ENCODE measurements at regions not wholly inside any gene's neighbourhood (a gene's known extent, or its start where the extent isn't known, plus 50 kb on each side); places are given as distances from the start of the nearest gene placed in this dataset.
A peak's percentile ranks its signal among the peaks of the same experiment; 100 is the strongest.

- peak; percentile 49 for DNase-seq
- intact Hi-C loops (cut with DNase I), result no loop called here
- no peak for ATAC-seq (ENCODE audit: poor library complexity)
Measured at GRCh38 chr22:27554106-27554811, 247.3 kb downstream of the MN1 start.

DNA sequence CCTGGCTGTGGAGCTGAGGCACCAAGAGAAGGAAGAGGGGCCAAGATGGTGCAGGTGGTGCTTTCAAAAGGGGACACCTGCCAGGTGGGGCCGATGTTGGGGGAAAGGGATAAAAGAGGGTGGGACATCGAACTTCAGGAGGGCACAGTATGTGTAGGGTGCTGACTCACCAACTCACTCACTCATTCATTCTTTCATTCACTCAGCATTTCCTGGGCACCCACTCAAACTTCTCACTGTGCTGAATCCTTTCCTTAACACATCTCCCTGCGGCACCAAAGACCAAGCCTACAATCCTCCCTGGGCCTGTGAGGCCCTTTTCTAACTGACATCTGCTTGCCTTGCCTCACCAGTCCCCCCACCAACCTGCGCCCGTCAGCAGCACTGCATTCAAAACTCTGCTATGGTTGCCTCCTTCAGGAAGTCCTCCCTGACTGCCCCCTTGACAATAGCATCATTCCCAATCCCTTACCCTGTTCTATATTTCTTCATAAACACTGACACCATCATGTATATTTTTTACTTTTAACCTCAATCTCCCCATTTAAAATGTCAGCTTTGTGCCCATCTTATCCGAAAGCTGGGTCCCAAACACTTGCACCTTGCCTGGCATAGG is 246.6 kb downstream of the MN1 start:
- DNase-seq (no peak), ATAC-seq (ENCODE audit: poor library complexity) (no peak)
- intact Hi-C loops (cut with DNase I), result no loop called here

- no peak for ATAC-seq (ENCODE audit: poor library complexity)
- intact Hi-C loops (cut with DNase I), result no loop called here
- no peak for DNase-seq
Measured at GRCh38 chr22:27556371-27556770, 245.2 kb downstream of the MN1 start.

- no peak for DNase-seq
- intact Hi-C loops (cut with DNase I), result no loop called here
- ATAC-seq (ENCODE audit: poor library complexity), result no peak
Measured at GRCh38 chr22:27557286-27558008, 244.1 kb downstream of the MN1 start.

- intact Hi-C loops (cut with DNase I), result no loop called here
- DNase-seq (no peak), ATAC-seq (ENCODE audit: poor library complexity) (no peak)
Measured at GRCh38 chr22:27558658-27559371, 242.7 kb downstream of the MN1 start.

DNA sequence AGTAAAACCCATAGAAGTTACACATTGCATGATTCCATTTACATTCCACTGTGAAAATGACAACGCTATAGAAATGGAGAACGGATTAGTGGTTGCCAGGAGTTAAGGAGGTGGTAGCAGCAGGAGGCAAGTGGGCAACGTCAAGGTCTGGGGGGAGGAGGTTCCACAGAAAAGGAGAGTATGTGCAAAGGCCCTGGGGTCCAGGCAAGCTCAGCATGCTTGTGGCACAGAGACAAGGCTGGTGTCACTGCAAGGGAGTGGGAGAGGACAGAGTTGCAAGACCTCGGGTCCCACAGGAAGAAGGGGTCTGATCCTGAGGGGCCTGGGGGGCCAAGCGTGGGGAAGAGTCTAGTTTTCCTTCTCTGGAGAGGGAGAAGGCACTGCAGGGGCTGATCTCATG is 240.8 kb downstream of the MN1 start:
- no peak for DNase-seq
- no peak for ATAC-seq (ENCODE audit: poor library complexity)
- intact Hi-C loops (cut with DNase I), result no loop called here

DNA sequence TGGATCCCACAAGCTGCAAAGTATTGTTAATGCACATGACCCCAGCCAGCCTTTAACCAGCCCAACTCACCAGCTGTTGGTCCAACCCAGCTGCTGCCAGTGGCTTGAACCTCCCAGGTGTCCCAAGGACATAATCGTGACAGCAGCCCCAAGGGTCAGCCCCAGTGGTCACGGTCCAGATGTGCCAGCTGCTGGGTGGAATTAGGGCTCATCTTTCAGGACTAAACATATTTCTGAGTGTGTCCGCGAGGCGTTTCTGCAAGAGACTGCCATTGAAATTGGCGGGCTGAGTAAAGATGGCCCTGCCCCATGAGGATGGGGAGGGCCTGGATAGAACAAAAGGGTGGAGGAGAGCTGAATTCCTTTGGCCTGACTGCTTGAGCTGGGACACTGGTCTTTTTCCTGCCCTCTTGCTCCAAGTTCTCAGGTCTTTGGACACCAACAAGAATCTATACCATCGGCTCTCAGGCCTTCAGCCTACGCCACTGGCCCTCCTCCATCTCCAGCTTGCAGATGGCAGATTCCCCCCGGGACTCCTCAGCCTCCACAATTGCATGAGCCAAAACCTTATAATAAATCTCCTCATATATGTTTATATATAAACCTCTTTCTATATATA is 240.2 kb downstream of the MN1 start:
- DNase-seq, result no peak
- no peak for ATAC-seq (ENCODE audit: poor library complexity)

GRCh38 chr22:27564806-27565205 is 236.8 kb downstream of the MN1 start:
- no peak for DNase-seq
- intact Hi-C loops (cut with DNase I), result no loop called here
- no peak for ATAC-seq (ENCODE audit: poor library complexity)

More for the DNA sequence above, 240.2 kb downstream of the MN1 start:
- intact Hi-C loops (cut with DNase I), result no loop called here

- ATAC-seq (ENCODE audit: poor library complexity) (no peak), DNase-seq (no peak)
- intact Hi-C loops (cut with DNase I), result no loop called here
Measured at GRCh38 chr22:27566602-27567001, 235.0 kb downstream of the MN1 start.

GRCh38 chr22:27568265-27568664 is 233.3 kb downstream of the MN1 start:
- no peak for DNase-seq
- intact Hi-C loops (cut with DNase I), result no loop called here
- ATAC-seq (ENCODE audit: poor library complexity), result no peak

GRCh38 chr22:27571463-27572277 is 229.9 kb downstream of the MN1 start:
- intact Hi-C loops (cut with DNase I), result no loop called here
- ATAC-seq (ENCODE audit: poor library complexity), result no peak

GRCh38 chr22:27572278-27572666 is 229.3 kb downstream of the MN1 start:
- ATAC-seq (ENCODE audit: poor library complexity) (no peak), DNase-seq (no peak)
- intact Hi-C loops (cut with DNase I), result no loop called here

More at GRCh38 chr22:27571463-27572277, 229.9 kb downstream of the MN1 start:
- no peak for DNase-seq

GRCh38 chr22:27573280-27574001 is 228.1 kb downstream of the MN1 start:
- intact Hi-C loops (cut with DNase I), result no loop called here
- no peak for ATAC-seq (ENCODE audit: poor library complexity)
- no peak for DNase-seq

DNA sequence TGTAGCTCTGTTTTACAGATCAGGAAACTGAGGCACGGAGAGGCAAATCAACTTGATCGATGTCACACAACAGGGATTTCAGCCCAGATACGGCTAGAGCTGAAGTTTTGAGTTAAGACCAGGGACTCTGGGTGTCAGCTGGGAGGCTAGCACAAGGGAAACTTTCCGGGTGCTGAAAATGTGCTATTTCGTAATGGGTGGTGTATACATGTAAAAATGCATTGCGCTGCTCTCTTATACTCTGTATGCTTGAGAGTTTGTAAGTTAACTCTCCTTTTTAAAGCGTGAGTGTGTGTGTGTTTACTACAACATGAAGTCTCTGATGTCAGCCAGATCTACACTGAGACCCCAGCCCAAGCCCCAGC is 227.6 kb downstream of the MN1 start:
- intact Hi-C loops (cut with DNase I), result no loop called here
- ATAC-seq (ENCODE audit: poor library complexity), result no peak
- no peak for DNase-seq

DNA sequence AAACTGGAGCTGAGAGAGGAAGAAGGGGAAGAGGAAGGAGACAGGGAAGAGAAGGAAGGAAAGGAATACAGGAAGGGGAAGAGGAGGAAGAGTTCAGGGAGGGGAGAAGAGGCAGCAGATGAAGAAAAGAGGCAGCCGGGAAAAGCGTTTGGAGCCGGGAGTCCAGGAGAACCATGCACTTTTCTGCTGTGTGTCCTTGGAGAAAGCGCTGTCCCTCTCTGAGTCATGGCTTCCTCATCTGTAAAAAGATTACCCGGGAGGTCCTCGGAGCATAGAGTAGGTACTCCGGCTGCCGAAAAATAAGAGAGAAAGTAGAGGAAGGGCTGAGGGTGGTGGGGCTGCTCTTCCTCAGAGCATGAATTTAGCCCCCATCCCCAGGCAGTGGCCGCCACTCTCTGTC is 226.9 kb downstream of the MN1 start:
- ATAC-seq (ENCODE audit: poor library complexity), result no peak
- DNase-seq, result no peak
- intact Hi-C loops (cut with DNase I), result no loop called here

DNA sequence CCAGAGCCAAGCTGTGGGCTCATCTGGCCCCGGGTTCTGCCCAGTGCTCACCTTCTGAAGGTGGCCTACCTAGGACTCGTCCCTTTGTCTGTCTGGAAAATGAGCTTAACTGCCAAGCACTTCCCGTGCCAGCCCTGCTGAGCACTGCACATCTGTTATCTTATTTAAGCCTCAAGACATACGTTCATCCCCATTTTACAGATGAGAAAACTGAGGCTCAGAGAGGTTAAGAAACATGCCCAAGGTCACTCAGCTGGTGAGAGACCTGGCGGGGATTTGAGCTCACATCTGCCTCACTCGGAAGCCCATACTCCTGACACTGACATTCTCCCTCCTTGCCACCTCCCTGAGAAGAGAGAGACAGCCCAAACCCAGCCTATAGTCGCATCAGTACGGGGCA is 226.2 kb downstream of the MN1 start:
- no peak for DNase-seq

GRCh38 chr22:27576413-27576812 is 225.1 kb downstream of the MN1 start:
- DNase-seq, result peak; percentile 58
- peak; percentile 59 for ATAC-seq (ENCODE audit: poor library complexity)
- intact Hi-C loops (cut with DNase I), result no loop called here

More for the DNA sequence above, 226.2 kb downstream of the MN1 start:
- intact Hi-C loops (cut with DNase I), result no loop called here
- no peak for ATAC-seq (ENCODE audit: poor library complexity)

All from Right ventricle myocardium superior (tissue), 1 donor.